Fibroblast of the aortic adventitia (primary cell): ENCODE measurements at regions not wholly inside any gene's neighbourhood (a gene's known extent, or its start where the extent isn't known, plus 50 kb on each side); places are given as distances from the start of the nearest gene placed in this dataset. TPM values are rescaled to one million over a fixed set of nuclear protein-coding genes. Genes with fewer than 3 reads are reported as not detected.

ENCODE experiments used
- DNase-seq: peaks from one replicate; pipeline ENCODE4 v3.0.0-alpha.2; 2010; ENCODE audit warnings: low read depth
- H3K4me3 ChIP-seq: 2 replicates; pipeline ENCODE4 v1.5.1; 2011; ENCODE audit warnings: low read depth, mild to moderate bottlenecking, control low read depth, low read length, moderate library complexity
- CTCF ChIP-seq: IDR thresholded peaks from 2 replicates; pipeline ENCODE4 v1.5.1; 2011; ENCODE audit warnings: mild to moderate bottlenecking, low read length, control low read depth, inconsistent platforms; ENCODE audit not compliant: insufficient read depth
- small RNA-seq: library from RNA; depleted of rRNA; stranded (forward); fragments of <200 nt; gene quantifications from one replicate; pipeline ENCODE3, GENCODE V24; 2012

- TF ChIP-seq CTCF, result no peak
- no peak overlapping the region for H3K4me3 ChIP-seq
- no peak for DNase-seq
These were observed 107.9 kb downstream of the WSCD1 start for GRCh38 chr17:6177941-6178694.

Small RNA genes in the stretch of these regions (small RNA-seq; reads per million reads assigned to genes)
- gene RNU6-1264P, result not detected
